Pancreas (tissue), 10 donors: ENCODE measurements at regions not wholly inside any gene's neighbourhood (a gene's known extent, or its start where the extent isn't known, plus 50 kb on each side); places are given as distances from the start of the nearest gene placed in this dataset.

Experiments used
- ATAC-seq, 4 donors: fragments of 200-7000 bp; cut with Tn5 transposase; one replicate each; pipeline versions ENCODE4 v1.8.0 to v1.9.1; 2020; ENCODE audit warnings: mild to moderate bottlenecking in 4 of 4, moderate library complexity in 4 of 4
- DNase-seq, 6 donors: peaks; one replicate each; pipeline ENCODE4 v3.0.0-alpha.2; 2020
- FAIRE-seq: peaks from 2 replicates; lab custom pipeline; 2012; peaks lifted over from hg19 to GRCh38; lab: Jason Lieb, UNC
- H3K27ac ChIP-seq, 4 donors: fragments of 200-600 bp; sonication (generic); 1 replicate in 3 of 4; 2 replicates in 1 of 4; pipeline versions ENCODE4 v1.5.0 to v1.8.0; 2020
- H3K27me3 ChIP-seq, 4 donors: fragments of 200-600 bp; one replicate each; pipeline ENCODE4 v1.8.0; 2021
- H3K36me3 ChIP-seq, 3 donors: fragments of 200-600 bp; sonication (generic) in 1 of 3; one replicate each; pipeline versions ENCODE4 v1.5.0 to v1.8.0; 2020 to 2021
- H3K4me1 ChIP-seq, 3 donors: fragments of 200-600 bp; one replicate each; pipeline ENCODE4 v1.8.0; 2021
- H3K4me3 ChIP-seq, 4 donors: fragments of 200-600 bp; sonication (generic) in 2 of 4; one replicate each; pipeline versions ENCODE4 v1.5.0 to v1.8.0; 2020 to 2021
- H3K9me3 ChIP-seq, 4 donors: fragments of 200-600 bp; one replicate each; pipeline ENCODE4 v1.8.0; 2021
- CTCF ChIP-seq, 4 donors: fragments of 200-600 bp; sonication (generic) in 3 of 4; IDR thresholded peaks; one replicate each; pipeline versions ENCODE4 v1.5.0 to v1.8.0; 2021; ENCODE audit warnings: antibody characterized with exemption in 4 of 4
- WGBS, 2 donors: extraction: QIAGEN DNeasy Blood & Tissue Kit; methylation state at CpG; one replicate each; pipeline ENCODE4 v1.1.7; 2013; 5-methylcytosine and 5-hydroxymethylcytosine counted together
- intact Hi-C, 3 donors: fragments of 100-400 bp; cut with DNase I; formaldehyde crosslinking; loops; one replicate each; pipeline versions ENCODE4 v1.11.1 to v1.14.2; 2022
- donor health status: healthy with polysubstance abuse.
- donor health status: DM: no; HTN: no; CAD: no; lungs with moderate emphysema.
- donor health status: DM: no; HTN: no; CAD: no.
- donor health status: control.
- donor health status: control.
- donor health status: Bipolar disorder and iron deficiency.
- donor health status: DM: yes; HTN: yes; CAD: no.
- donor health status: DM: no; HTN: no; CAD: no.
- donor health status: DM: no; HTN: no; CAD: no.
- donor health status: DM: yes; HTN: yes; CAD: no.

- 28 to 39% methylated on average over 1 of the region's 1 CpG for WGBS, 2 donors
- H3K27ac ChIP-seq, result no peak overlapping the region
- H3K27me3 ChIP-seq, result no peaks in the 10 kb centered on the region
- H3K4me1 ChIP-seq, result no peaks in the 10 kb centered on the region
- intact Hi-C loops, result no loop called here
- no peaks in the 10 kb centered on the region for H3K9me3 ChIP-seq
- no peak for ATAC-seq
- no peak for FAIRE-seq
- no peaks in the 10 kb centered on the region for H3K36me3 ChIP-seq
- no peak for TF ChIP-seq CTCF (IDR thresholded peaks at IDR 0.05)
- no peak for DNase-seq
- no peak overlapping the region for H3K4me3 ChIP-seq
Measured at GRCh38 chr17:6018788-6019187, 51.4 kb upstream of the WSCD1 start.

GRCh38 chr17:6019959-6020358 lies 50.2 kb upstream of the WSCD1 start:
- TF ChIP-seq CTCF (IDR thresholded peaks at IDR 0.05), result no peak
- FAIRE-seq (no peak), ATAC-seq (no peak), DNase-seq (no peak)
- H3K9me3 ChIP-seq, result no peaks in the 10 kb centered on the region
- H3K4me1 ChIP-seq, result no peaks in the 10 kb centered on the region
- no peak overlapping the region for H3K27ac ChIP-seq
- WGBS, 2 donors, result 64 to 80% methylated on average over 6 of the region's 6 CpGs
- no peaks in the 10 kb centered on the region for H3K27me3 ChIP-seq
- no peaks in the 10 kb centered on the region for H3K36me3 ChIP-seq
- intact Hi-C loops, result no loop called here
- no peak overlapping the region for H3K4me3 ChIP-seq

- H3K4me1 ChIP-seq, result no peaks in the 10 kb centered on the region
- H3K36me3 ChIP-seq, result no peaks in the 10 kb centered on the region
- H3K9me3 ChIP-seq, result no peaks in the 10 kb centered on the region
- FAIRE-seq (no peak), ATAC-seq (no peak), DNase-seq (no peak)
- 38 to 51% methylated on average over 3 of the region's 3 CpGs for WGBS, 2 donors
- no peaks in the 10 kb centered on the region for H3K27me3 ChIP-seq
- no peak overlapping the region for H3K4me3 ChIP-seq
- H3K27ac ChIP-seq, result no peak overlapping the region
- intact Hi-C loops, result no loop called here
- TF ChIP-seq CTCF (IDR thresholded peaks at IDR 0.05), result no peak
Measured at GRCh38 chr17:6020376-6021010, 49.7 kb upstream of the WSCD1 start.
